ENCODE measurements at regions not wholly inside any gene's neighbourhood (a gene's known extent, or its start where the extent isn't known, plus 50 kb on each side); places are given as distances from the start of the nearest gene placed in this dataset.

- TF ChIP-seq CTCF (IDR thresholded peaks at IDR 0.05; ENCODE audit: low read length), result peak; percentile 57
- TF ChIP-seq EZH2 (optimal IDR thresholded peaks at IDR 0.05; ENCODE audit: low read depth, low read length), result no peak
Measured at GRCh38 chr10:54985732-54986131, 184.7 kb upstream of the PCDH15 start.
